ENCODE measurements at regions not wholly inside any gene's neighbourhood (a gene's known extent, or its start where the extent isn't known, plus 50 kb on each side); places are given as distances from the start of the nearest gene placed in this dataset.

DNA sequence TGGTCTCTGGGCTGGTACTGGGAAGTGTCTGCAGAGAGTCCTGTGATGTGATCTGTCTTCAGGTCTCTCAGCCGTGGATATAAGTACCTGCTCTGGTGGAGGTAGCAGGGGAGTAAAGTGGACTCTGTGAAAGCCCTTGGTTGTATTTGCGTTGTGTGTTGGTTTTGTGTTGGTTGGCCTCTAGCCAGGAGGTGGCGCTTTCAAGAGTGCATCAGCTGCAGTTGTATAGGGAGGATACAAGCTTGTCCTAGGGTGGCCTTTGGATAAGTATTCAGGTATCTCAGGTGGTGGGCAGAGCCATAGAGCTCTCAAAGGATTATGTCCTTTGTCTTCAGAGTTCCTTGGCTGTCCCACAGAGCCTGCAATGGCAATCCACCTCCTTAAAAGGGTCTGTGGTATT is 111.6 kb downstream of the MAGEB17 start:
- TF ChIP-seq, protein P1, sequence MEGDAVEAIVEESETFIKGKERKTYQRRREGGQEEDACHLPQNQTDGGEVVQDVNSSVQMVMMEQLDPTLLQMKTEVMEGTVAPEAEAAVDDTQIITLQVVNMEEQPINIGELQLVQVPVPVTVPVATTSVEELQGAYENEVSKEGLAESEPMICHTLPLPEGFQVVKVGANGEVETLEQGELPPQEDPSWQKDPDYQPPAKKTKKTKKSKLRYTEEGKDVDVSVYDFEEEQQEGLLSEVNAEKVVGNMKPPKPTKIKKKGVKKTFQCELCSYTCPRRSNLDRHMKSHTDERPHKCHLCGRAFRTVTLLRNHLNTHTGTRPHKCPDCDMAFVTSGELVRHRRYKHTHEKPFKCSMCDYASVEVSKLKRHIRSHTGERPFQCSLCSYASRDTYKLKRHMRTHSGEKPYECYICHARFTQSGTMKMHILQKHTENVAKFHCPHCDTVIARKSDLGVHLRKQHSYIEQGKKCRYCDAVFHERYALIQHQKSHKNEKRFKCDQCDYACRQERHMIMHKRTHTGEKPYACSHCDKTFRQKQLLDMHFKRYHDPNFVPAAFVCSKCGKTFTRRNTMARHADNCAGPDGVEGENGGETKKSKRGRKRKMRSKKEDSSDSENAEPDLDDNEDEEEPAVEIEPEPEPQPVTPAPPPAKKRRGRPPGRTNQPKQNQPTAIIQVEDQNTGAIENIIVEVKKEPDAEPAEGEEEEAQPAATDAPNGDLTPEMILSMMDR (IDR thresholded peaks at IDR 0.05), result no peak
- no peak for TF ChIP-seq POLR2A (IDR thresholded peaks at IDR 0.05)

Data from heart left ventricle (tissue), 13 donors.